DND-41 (cell line): ENCODE measurements at regions not wholly inside any gene's neighbourhood (a gene's known extent, or its start where the extent isn't known, plus 50 kb on each side); places are given as distances from the start of the nearest gene placed in this dataset.

ENCODE experiments used
- EZH2 ChIP-seq: IDR thresholded peaks from 3 replicates; pipeline ENCODE4 v1.6.1; 2012; ENCODE audit warnings: borderline replicate concordance, low read depth, mild to moderate bottlenecking, moderate library complexity, low read length, inconsistent platforms; ENCODE audit not compliant: severe bottlenecking
- TF ChIP-seq, protein P1 (sequence below): IDR thresholded peaks from 2 replicates; pipeline ENCODE4 v1.5.1; 2012; ENCODE audit warnings: borderline replicate concordance, low read length, moderate library complexity, mild to moderate bottlenecking; ENCODE audit not compliant: poor library complexity, severe bottlenecking; ENCODE audit errors: extremely low read depth

DNA sequence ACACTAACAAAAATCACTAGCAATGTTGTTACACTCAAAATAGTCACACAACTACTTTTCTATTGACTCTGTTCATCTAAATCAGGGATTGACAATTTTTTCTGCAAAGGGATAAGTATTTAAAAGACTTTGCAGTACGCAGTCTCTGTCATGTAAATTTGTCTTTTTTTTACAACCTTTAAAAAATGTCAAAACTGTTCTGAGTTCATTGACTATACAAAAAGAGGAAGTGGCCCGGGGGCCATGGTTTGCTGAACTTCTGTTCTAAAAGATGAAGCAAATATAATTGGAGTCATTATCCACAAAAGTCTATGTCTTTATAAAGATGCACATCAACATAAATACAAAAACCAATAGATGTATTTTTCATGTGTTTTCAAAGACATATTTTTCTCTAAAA is 1310.3 kb downstream of the RPA4 start:
- TF ChIP-seq, protein P1, sequence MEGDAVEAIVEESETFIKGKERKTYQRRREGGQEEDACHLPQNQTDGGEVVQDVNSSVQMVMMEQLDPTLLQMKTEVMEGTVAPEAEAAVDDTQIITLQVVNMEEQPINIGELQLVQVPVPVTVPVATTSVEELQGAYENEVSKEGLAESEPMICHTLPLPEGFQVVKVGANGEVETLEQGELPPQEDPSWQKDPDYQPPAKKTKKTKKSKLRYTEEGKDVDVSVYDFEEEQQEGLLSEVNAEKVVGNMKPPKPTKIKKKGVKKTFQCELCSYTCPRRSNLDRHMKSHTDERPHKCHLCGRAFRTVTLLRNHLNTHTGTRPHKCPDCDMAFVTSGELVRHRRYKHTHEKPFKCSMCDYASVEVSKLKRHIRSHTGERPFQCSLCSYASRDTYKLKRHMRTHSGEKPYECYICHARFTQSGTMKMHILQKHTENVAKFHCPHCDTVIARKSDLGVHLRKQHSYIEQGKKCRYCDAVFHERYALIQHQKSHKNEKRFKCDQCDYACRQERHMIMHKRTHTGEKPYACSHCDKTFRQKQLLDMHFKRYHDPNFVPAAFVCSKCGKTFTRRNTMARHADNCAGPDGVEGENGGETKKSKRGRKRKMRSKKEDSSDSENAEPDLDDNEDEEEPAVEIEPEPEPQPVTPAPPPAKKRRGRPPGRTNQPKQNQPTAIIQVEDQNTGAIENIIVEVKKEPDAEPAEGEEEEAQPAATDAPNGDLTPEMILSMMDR, result no peak
- no peak for TF ChIP-seq EZH2
